Body of pancreas (tissue), 4 donors: ENCODE measurements at regions not wholly inside any gene's neighbourhood (a gene's known extent, or its start where the extent isn't known, plus 50 kb on each side); places are given as distances from the start of the nearest gene placed in this dataset.

Experiments
- ATAC-seq: fragments of 150-250 bp; one replicate; pipeline ENCODE4 v1.9.1; 2016
- DNase-seq, 4 donors: peaks; one replicate each; pipeline ENCODE4 v3.0.0-alpha.2; 2019
- H3K27ac ChIP-seq, 4 donors: fragments of 200-600 bp; sonication (generic); 1 replicate in 3 of 4; 2 replicates in 1 of 4; pipeline versions ENCODE4 v1.5.1 to v1.6.1; 2016 to 2019; ENCODE audit warnings: mild to moderate bottlenecking in 1 of 4, mixed read lengths in 1 of 4, moderate library complexity in 1 of 4
- H3K27me3 ChIP-seq, 2 donors: fragments of 200-600 bp; sonication (generic); one replicate each; pipeline ENCODE4 v1.6.0; 2016; ENCODE audit warnings: mild to moderate bottlenecking in 1 of 2
- H3K36me3 ChIP-seq, 2 donors: fragments of 200-600 bp; sonication (generic); replicated peaks in 1 of 2; 2 replicates each; pipeline ENCODE4 v1.5.1; 2016; ENCODE audit warnings: low read depth in 2 of 2; ENCODE audit not compliant: insufficient read depth in 1 of 2
- H3K4me1 ChIP-seq: fragments of 200-600 bp; sonication (generic); one replicate; pipeline ENCODE4 v1.6.0; 2016
- H3K4me3 ChIP-seq, 2 donors: fragments of 200-600 bp; sonication (generic); 1 replicate in 1 of 2; 2 replicates in 1 of 2; pipeline ENCODE4 v1.5.1; 2016 to 2019
- H3K9me3 ChIP-seq, 3 donors: fragments of 200-600 bp; sonication (generic); 1 replicate in 2 of 3; 2 replicates in 1 of 3; pipeline ENCODE4 v1.5.1; 2016
- CTCF ChIP-seq, 7 experiments: fragments of 450-650 bp in 4 of 7; fragments of 200-600 bp in 3 of 7; sonication (generic) in 3 of 7; IDR thresholded peaks; one replicate each; pipeline ENCODE4 v1.5.1; 2016 to 2019; ENCODE audit warnings: antibody characterized with exemption in 7 of 7
- POLR2A ChIP-seq, 3 donors: fragments of 450-650 bp; IDR thresholded peaks; one replicate each; pipeline ENCODE4 v1.6.1; 2016; ENCODE audit warnings: antibody characterized with exemption in 3 of 3, mild to moderate bottlenecking in 2 of 3
- WGBS, 2 donors: methylation state at CpG; one replicate each; pipeline ENCODE4 v1.1.5; 2017; 5-methylcytosine and 5-hydroxymethylcytosine counted together
- intact Hi-C: fragments of 100-400 bp; cut with DNase I; formaldehyde crosslinking; loops from one replicate; pipeline ENCODE4 v1.15.1; 2023

- intact Hi-C loops, result no loop called here
- no peak for ATAC-seq
- DNase-seq, result no peak
- Histone ChIP-seq H3K4me1 (no peaks in the 10 kb centered on the region), H3K9me3 (no peaks in the 10 kb centered on the region), H3K27me3 (no peaks in the 10 kb centered on the region), H3K4me3 (no peak overlapping the region), H3K27ac (no peak overlapping the region), H3K36me3 (no peaks in the 10 kb centered on the region)
- TF ChIP-seq CTCF (IDR thresholded peaks at IDR 0.05), result no peak
These were observed 309.2 kb downstream of the CEMIP2 start for GRCh38 chr9:71459082-71459481.

GRCh38 chr9:71446473-71447411 is 321.6 kb downstream of the CEMIP2 start:
- Histone ChIP-seq H3K27me3 (peaks cover 0 to 25% of the 10 kb centered on the region in 2 donors), H3K27ac (no peak overlapping the region), H3K9me3 (no peaks in the 10 kb centered on the region), H3K4me3 (peak overlapping the region in 1 of 2 donors; percentile 16), H3K36me3 (no peaks in the 10 kb centered on the region), H3K4me1 (peaks cover 11% of the 10 kb centered on the region)
- intact Hi-C loops, result no loop called here
- WGBS, 2 donors, result 2 to 8% methylated on average over 21 to 73 of the region's 73 CpGs
- no peak for TF ChIP-seq CTCF (IDR thresholded peaks at IDR 0.05)
- no peak for TF ChIP-seq POLR2A (IDR thresholded peaks at IDR 0.05)
- DNase-seq (peak; percentile 20 to 46 (median 30)), ATAC-seq (peak; percentile 58)

GRCh38 chr9:71446106-71446472 is 322.2 kb downstream of the CEMIP2 start:
- Histone ChIP-seq H3K4me1 (peaks cover 11% of the 10 kb centered on the region), H3K27me3 (peaks cover 0 to 25% of the 10 kb centered on the region in 2 donors), H3K4me3 (no peak overlapping the region), H3K27ac (no peak overlapping the region), H3K36me3 (no peaks in the 10 kb centered on the region), H3K9me3 (no peaks in the 10 kb centered on the region)
- no peak for TF ChIP-seq POLR2A (IDR thresholded peaks at IDR 0.05)
- no peak for TF ChIP-seq CTCF (IDR thresholded peaks at IDR 0.05)
- intact Hi-C loops, result no loop called here
- DNase-seq (no peak), ATAC-seq (no peak)
- 44 to 47% methylated on average over 14 of the region's 14 CpGs for WGBS, 2 donors

- H3K4me3 ChIP-seq, result no peak overlapping the region
- DNase-seq (no peak), ATAC-seq (no peak)
- H3K9me3 ChIP-seq, result no peaks in the 10 kb centered on the region
- no peak overlapping the region for H3K27ac ChIP-seq
- WGBS, 2 donors, result 71 to 72% methylated on average over 3 of the region's 3 CpGs
- TF ChIP-seq CTCF (IDR thresholded peaks at IDR 0.05) (no peak), POLR2A (IDR thresholded peaks at IDR 0.05) (no peak)
- intact Hi-C loops, result no loop called here
- peaks cover 0 to 12% of the 10 kb centered on the region in 2 donors for H3K27me3 ChIP-seq
- H3K4me1 ChIP-seq, result peaks cover 11% of the 10 kb centered on the region
- H3K36me3 ChIP-seq, result no peaks in the 10 kb centered on the region
These were observed 321.5 kb upstream of the TRPM3 start for GRCh38 chr9:71442937-71443336.

GRCh38 chr9:71441266-71441665 is 319.8 kb upstream of the TRPM3 start:
- Histone ChIP-seq H3K27me3 (no peaks in the 10 kb centered on the region), H3K4me3 (no peak overlapping the region), H3K9me3 (no peaks in the 10 kb centered on the region), H3K4me1 (peaks cover 1% of the 10 kb centered on the region), H3K27ac (no peak overlapping the region), H3K36me3 (no peaks in the 10 kb centered on the region)
- DNase-seq, result no peak
- no peak for ATAC-seq
- TF ChIP-seq CTCF (IDR thresholded peaks at IDR 0.05) (no peak), POLR2A (IDR thresholded peaks at IDR 0.05) (no peak)
- 67 to 75% methylated on average over 5 of the region's 5 CpGs for WGBS, 2 donors
- intact Hi-C loops, result no loop called here
